ENCODE measurements at regions not wholly inside any gene's neighbourhood (a gene's known extent, or its start where the extent isn't known, plus 50 kb on each side); places are given as distances from the start of the nearest gene placed in this dataset.

GRCh38 chr6:56865081-56865875 lies 89.6 kb upstream of the BEND6 start:
- no peak for DNase-seq
- no peak overlapping the region for H3K56ac ChIP-seq (ENCODE audit: insufficient read length, low read depth, low read length)
- Mint-ChIP-seq H3K9me3 (no peaks in the 10 kb centered on the region), H3K36me3 (ENCODE audit: insufficient read depth in 1 of 3, low read depth in 3 of 3) (no peaks in the 10 kb centered on the region), H3K4me3 (no peak overlapping the region), H3K4me1 (peaks cover 29 to 42% of the 10 kb centered on the region in 2 experiments), H3K27ac (no peak overlapping the region), H3K27me3 (ENCODE audit: low read depth) (no peaks in the 10 kb centered on the region; the same call in 1 of the 2 replicates)
- H3K18ac ChIP-seq (ENCODE audit: insufficient read length, low read depth, low read length) = no peak overlapping the region
- no peak overlapping the region for H3K4ac ChIP-seq (ENCODE audit: low read depth, low read length)
- H2BK15ac ChIP-seq (ENCODE audit: low read depth, low read length) = no peak overlapping the region
- H2AFZ ChIP-seq (ENCODE audit: low read length) = no peak overlapping the region
- no peaks in the 10 kb centered on the region for H3K79me2 ChIP-seq (ENCODE audit: insufficient read depth, low read length)
- H2BK120ac ChIP-seq (ENCODE audit: low read depth, low read length, poor library complexity, severe bottlenecking) = no peak overlapping the region
- no peak overlapping the region for H2BK20ac ChIP-seq (ENCODE audit: low read depth, low read length, poor library complexity, severe bottlenecking)
- no peak overlapping the region for H3K9ac ChIP-seq (ENCODE audit: extremely low read depth, insufficient read length, low read length)
- H2BK12ac ChIP-seq (ENCODE audit: insufficient read length, low read depth, low read length) = no peak overlapping the region
- no peaks in the 10 kb centered on the region for H4K20me1 ChIP-seq (ENCODE audit: control insufficient read depth, insufficient read depth, insufficient read length)
- H4K5ac ChIP-seq (ENCODE audit: insufficient read length, low read depth, low read length) = no peak overlapping the region
- no peak overlapping the region for H2BK5ac ChIP-seq (ENCODE audit: insufficient read length, low read length)
- no peak overlapping the region for H3T11ph ChIP-seq (ENCODE audit: low read length)
- H3K27me3 ChIP-seq (ENCODE audit: insufficient read depth, low read length) = no peaks in the 10 kb centered on the region
- no peak overlapping the region for H3K27ac ChIP-seq (ENCODE audit: insufficient read length, low read depth, low read length)
- no peak overlapping the region for H3K14ac ChIP-seq (ENCODE audit: insufficient read depth, low read length)
- no peaks in the 10 kb centered on the region for H3K9me3 ChIP-seq (ENCODE audit: control insufficient read depth, low read depth, low read length)
- no peak overlapping the region for H4K8ac ChIP-seq (replicated peaks; ENCODE audit: insufficient read length, low read depth, low read length)
- no peak overlapping the region for H3K4me2 ChIP-seq (ENCODE audit: insufficient read depth, insufficient read length, low read length)
- no peaks in the 10 kb centered on the region for H3K79me1 ChIP-seq (ENCODE audit: insufficient read depth, low read depth, low read length, poor library complexity, severe bottlenecking)
- no peak overlapping the region for H2AK5ac ChIP-seq (ENCODE audit: insufficient read length, low read length)
- WGBS (ENCODE audit: extremely low coverage, insufficient read length, low lambda C conversion rate) = no CpG with 5 or more reads among the region's 1 CpG
- no peak for TF ChIP-seq CTCF (conservative IDR thresholded peaks at IDR 0.05)
- no peak overlapping the region for H4K91ac ChIP-seq (ENCODE audit: insufficient read length, low read depth, low read length)
- peaks cover 3% of the 10 kb centered on the region; the same call in 1 of the 2 replicates for H3K4me1 ChIP-seq (ENCODE audit: insufficient read depth, low read length)
- no peak overlapping the region for H3K23ac ChIP-seq (ENCODE audit: insufficient read length, low read depth, low read length)
- no peaks in the 10 kb centered on the region for H3K23me2 ChIP-seq (ENCODE audit: insufficient read length, low read depth, low read length, poor library complexity, severe bottlenecking)
